ENCODE measurements at regions not wholly inside any gene's neighbourhood (a gene's known extent, or its start where the extent isn't known, plus 50 kb on each side); places are given as distances from the start of the nearest gene placed in this dataset.

DNA sequence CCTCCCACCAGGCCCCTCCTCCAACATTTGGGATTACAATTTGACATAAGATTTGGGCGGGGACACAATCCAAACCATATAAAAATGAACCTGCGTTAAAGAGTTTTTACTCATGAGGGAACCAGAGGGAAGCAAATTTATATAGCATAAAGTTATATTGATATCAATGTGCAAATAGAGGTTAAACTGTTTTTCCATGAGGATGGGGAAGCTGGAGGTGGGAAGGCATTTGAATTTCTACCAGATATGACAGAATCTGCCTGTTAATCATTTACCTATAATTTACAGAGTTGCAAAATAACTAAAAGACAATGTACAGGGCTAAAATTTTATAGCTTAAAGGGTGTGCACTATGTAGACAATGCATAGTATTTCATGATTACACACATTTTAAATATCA lies 322.0 kb upstream of the FKBP1C start:
- TF ChIP-seq, protein P1, sequence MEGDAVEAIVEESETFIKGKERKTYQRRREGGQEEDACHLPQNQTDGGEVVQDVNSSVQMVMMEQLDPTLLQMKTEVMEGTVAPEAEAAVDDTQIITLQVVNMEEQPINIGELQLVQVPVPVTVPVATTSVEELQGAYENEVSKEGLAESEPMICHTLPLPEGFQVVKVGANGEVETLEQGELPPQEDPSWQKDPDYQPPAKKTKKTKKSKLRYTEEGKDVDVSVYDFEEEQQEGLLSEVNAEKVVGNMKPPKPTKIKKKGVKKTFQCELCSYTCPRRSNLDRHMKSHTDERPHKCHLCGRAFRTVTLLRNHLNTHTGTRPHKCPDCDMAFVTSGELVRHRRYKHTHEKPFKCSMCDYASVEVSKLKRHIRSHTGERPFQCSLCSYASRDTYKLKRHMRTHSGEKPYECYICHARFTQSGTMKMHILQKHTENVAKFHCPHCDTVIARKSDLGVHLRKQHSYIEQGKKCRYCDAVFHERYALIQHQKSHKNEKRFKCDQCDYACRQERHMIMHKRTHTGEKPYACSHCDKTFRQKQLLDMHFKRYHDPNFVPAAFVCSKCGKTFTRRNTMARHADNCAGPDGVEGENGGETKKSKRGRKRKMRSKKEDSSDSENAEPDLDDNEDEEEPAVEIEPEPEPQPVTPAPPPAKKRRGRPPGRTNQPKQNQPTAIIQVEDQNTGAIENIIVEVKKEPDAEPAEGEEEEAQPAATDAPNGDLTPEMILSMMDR (IDR thresholded peaks at IDR 0.05), result no peak
- TF ChIP-seq POLR2A (IDR thresholded peaks at IDR 0.05), result no peak

Data from esophagus squamous epithelium (tissue), 4 donors.